Caco-2 (cell line): ENCODE measurements at regions not wholly inside any gene's neighbourhood (a gene's known extent, or its start where the extent isn't known, plus 50 kb on each side); places are given as distances from the start of the nearest gene placed in this dataset.

Source experiments
- BruUV-seq: library from RNA; stranded (reverse); fragments of 400-500 nt; replicated peaks from 2 replicates; lab custom pipeline; 2021; lab: Mats Ljungman, UMichigan
- CTCF ChIA-PET: fragments of 300-600 bp; sonication (Branson Sonifier 250); formaldehyde crosslinking; loops from one replicate; lab custom pipeline; 2022; ENCODE audit warnings: antibody characterized with exemption; lab: Charles Lee
- POLR2A ChIA-PET: fragments of 300-600 bp; sonication (Branson Sonifier 250); formaldehyde crosslinking; loops from one replicate; lab custom pipeline; 2022; ENCODE audit warnings: antibody characterized with exemption; lab: Charles Lee
- DNase-seq, 2 experiments: peaks; one replicate each; pipeline versions ENCODE4 v3.0.0 to v3.0.0-alpha.2; 2020 to 2022
- H3K27me3 ChIP-seq: replicated peaks from 2 replicates; pipeline ENCODE4 v1.6.0; 2011; ENCODE audit warnings: low read length; ENCODE audit not compliant: control insufficient read depth, insufficient read depth
- H3K36me3 ChIP-seq: 2 replicates; pipeline ENCODE4 v1.5.1; 2011; ENCODE audit warnings: low read length; ENCODE audit not compliant: control insufficient read depth, insufficient read depth
- H3K4me1 ChIP-seq: fragments of 250-450 bp; sonication (Bioruptor Pico); 2 replicates; pipeline ENCODE4 v1.5.1; 2020; ENCODE audit warnings: mild to moderate bottlenecking
- H3K4me3 ChIP-seq: 2 replicates; pipeline ENCODE4 v1.5.1; 2011; ENCODE audit warnings: low read depth, mild to moderate bottlenecking, control low read depth, low read length
- H3K9me3 ChIP-seq: fragments of 250-450 bp; sonication (Bioruptor Pico); 2 replicates; pipeline ENCODE4 v1.5.1; 2020; ENCODE audit warnings: mild to moderate bottlenecking, moderate library complexity
- H3K27ac Mint-ChIP-seq: one replicate; pipeline ENCODE4 v1.8.0; 2022; ENCODE audit warnings: mixed read lengths; ENCODE audit not compliant: unreplicated experiment
- H3K27me3 Mint-ChIP-seq: one replicate; pipeline ENCODE4 v1.8.0; 2022; ENCODE audit warnings: mixed read lengths; ENCODE audit not compliant: insufficient read depth, unreplicated experiment
- H3K36me3 Mint-ChIP-seq: one replicate; pipeline ENCODE4 v1.8.0; 2022; ENCODE audit warnings: mild to moderate bottlenecking, mixed read lengths; ENCODE audit not compliant: insufficient read depth, unreplicated experiment
- H3K4me1 Mint-ChIP-seq: one replicate; pipeline ENCODE4 v1.8.0; 2022; ENCODE audit warnings: low read depth, mixed read lengths; ENCODE audit not compliant: unreplicated experiment
- H3K4me3 Mint-ChIP-seq: one replicate; pipeline ENCODE4 v1.8.0; 2022; ENCODE audit warnings: mild to moderate bottlenecking, moderate library complexity, mixed read lengths; ENCODE audit not compliant: unreplicated experiment
- H3K9me3 Mint-ChIP-seq: one replicate; pipeline ENCODE4 v1.8.0; 2022; ENCODE audit warnings: mixed read lengths; ENCODE audit not compliant: unreplicated experiment
- CTCF ChIP-seq, 2 experiments: fragments of 200-600 bp in 1 of 2; IDR thresholded peaks; 1 replicate in 1 of 2; 2 replicates in 1 of 2; pipeline versions ENCODE4 v1.5.1 to v1.8.0; 2011 to 2022; ENCODE audit warnings: antibody characterized with exemption in 1 of 2, control low read depth in 1 of 2, inconsistent platforms in 1 of 2, low read depth in 1 of 2, low read length in 1 of 2, mild to moderate bottlenecking in 1 of 2, moderate library complexity in 1 of 2; ENCODE audit not compliant: insufficient read depth in 1 of 2, severe bottlenecking in 1 of 2, unreplicated experiment in 1 of 2
- intact Hi-C: fragments of 100-400 bp; cut with micrococcal nuclease; formaldehyde crosslinking; loops from one replicate; pipeline ENCODE4 v1.10.0; 2022; ENCODE audit not compliant: unreplicated experiment

DNA sequence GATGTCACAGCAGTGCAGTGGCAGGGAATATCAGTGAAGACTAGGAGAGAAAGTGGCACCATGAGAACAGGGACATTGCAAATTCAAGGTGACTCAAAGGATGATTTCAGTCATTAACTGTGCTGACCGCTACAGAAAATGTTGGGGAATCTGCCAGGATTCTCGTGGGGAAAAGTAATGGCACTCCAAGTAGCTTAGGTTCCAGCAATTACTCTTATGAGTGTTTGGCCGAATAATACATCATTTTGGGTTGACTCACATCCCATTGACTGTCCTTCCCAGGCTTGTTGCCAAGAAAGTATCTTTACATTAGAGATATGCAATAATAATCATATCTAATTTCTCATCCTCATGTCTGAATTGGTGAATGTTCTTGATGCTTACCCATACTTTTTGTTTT, 1411.1 kb upstream of the PCDH7 start:
- intact Hi-C loops, result no loop called here
- DNase-seq, result no peak

DNA sequence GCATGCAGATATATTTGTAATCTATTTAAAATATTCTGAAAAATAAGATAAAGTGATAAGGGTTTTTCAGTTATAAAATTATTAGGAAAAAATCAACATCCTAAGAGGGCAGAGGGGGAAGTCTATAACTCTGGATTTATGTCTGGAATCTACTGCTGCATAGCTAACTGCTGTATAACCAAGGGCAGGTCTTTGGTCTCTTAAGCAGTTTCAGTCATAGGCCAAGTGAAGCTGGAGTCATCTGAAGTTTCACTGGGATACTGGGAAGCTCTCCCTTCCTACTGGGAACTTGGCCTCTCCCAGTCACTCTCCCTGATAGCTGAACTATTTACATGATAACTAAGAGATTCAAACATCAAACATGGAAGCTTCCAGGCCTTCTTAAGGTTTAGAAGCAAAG, 1409.9 kb upstream of the PCDH7 start:
- no peak for TF ChIP-seq CTCF (IDR thresholded peaks at IDR 0.05; ENCODE audit: insufficient read depth in 1 of 2, low read depth in 1 of 2, low read length in 1 of 2, severe bottlenecking in 1 of 2, unreplicated experiment in 1 of 2)
- CTCF ChIA-PET, result no interaction called here
- Histone ChIP-seq H3K4me1 (no peaks in the 10 kb centered on the region), H3K4me3 (no peak overlapping the region), H3K36me3 (no peaks in the 10 kb centered on the region), H3K27me3 (no peaks in the 10 kb centered on the region), H3K9me3 (no peaks in the 10 kb centered on the region)
- Mint-ChIP-seq H3K27ac (no peak overlapping the region), H3K27me3 (no peaks in the 10 kb centered on the region), H3K4me1 (no peaks in the 10 kb centered on the region), H3K9me3 (no peaks in the 10 kb centered on the region), H3K36me3 (no peaks in the 10 kb centered on the region), H3K4me3 (no peak overlapping the region)
- no peak for DNase-seq
- intact Hi-C loops, result no loop called here
- no TSS peak for BruUV-seq
- POLR2A ChIA-PET, result no interaction called here

More for the DNA sequence above, 1411.1 kb upstream of the PCDH7 start:
- H3K4me3 Mint-ChIP-seq, result no peak overlapping the region
- Histone ChIP-seq H3K4me1 (no peaks in the 10 kb centered on the region), H3K27me3 (no peaks in the 10 kb centered on the region), H3K4me3 (no peak overlapping the region), H3K9me3 (no peaks in the 10 kb centered on the region), H3K36me3 (no peaks in the 10 kb centered on the region)
- no peak for TF ChIP-seq CTCF (IDR thresholded peaks at IDR 0.05; ENCODE audit: insufficient read depth in 1 of 2, low read depth in 1 of 2, low read length in 1 of 2, severe bottlenecking in 1 of 2, unreplicated experiment in 1 of 2)
- H3K4me1 Mint-ChIP-seq, result no peaks in the 10 kb centered on the region
- H3K9me3 Mint-ChIP-seq, result no peaks in the 10 kb centered on the region
- ChIA-PET CTCF (no interaction called here), POLR2A (no interaction called here)
- H3K27ac Mint-ChIP-seq, result no peak overlapping the region
- H3K27me3 Mint-ChIP-seq, result no peaks in the 10 kb centered on the region
- H3K36me3 Mint-ChIP-seq, result no peaks in the 10 kb centered on the region
- BruUV-seq, result no TSS peak

- no peak for TF ChIP-seq CTCF (IDR thresholded peaks at IDR 0.05; ENCODE audit: insufficient read depth in 1 of 2, low read depth in 1 of 2, low read length in 1 of 2, severe bottlenecking in 1 of 2, unreplicated experiment in 1 of 2)
- ChIA-PET CTCF (no interaction called here), POLR2A (no interaction called here)
- Histone ChIP-seq H3K4me1 (no peaks in the 10 kb centered on the region), H3K27me3 (no peaks in the 10 kb centered on the region), H3K36me3 (no peaks in the 10 kb centered on the region), H3K4me3 (no peak overlapping the region), H3K9me3 (no peaks in the 10 kb centered on the region)
- intact Hi-C loops, result no loop called here
- Mint-ChIP-seq H3K4me1 (no peaks in the 10 kb centered on the region), H3K9me3 (no peaks in the 10 kb centered on the region), H3K27ac (no peak overlapping the region), H3K27me3 (no peaks in the 10 kb centered on the region), H3K36me3 (no peaks in the 10 kb centered on the region), H3K4me3 (no peak overlapping the region)
- DNase-seq, result no peak
- BruUV-seq, result no TSS peak
Observed at GRCh38 chr4:29311247-29311646, 1408.9 kb upstream of the PCDH7 start.
